ENCODE measurements at regions not wholly inside any gene's neighbourhood (a gene's known extent, or its start where the extent isn't known, plus 50 kb on each side); places are given as distances from the start of the nearest gene placed in this dataset.

DNA sequence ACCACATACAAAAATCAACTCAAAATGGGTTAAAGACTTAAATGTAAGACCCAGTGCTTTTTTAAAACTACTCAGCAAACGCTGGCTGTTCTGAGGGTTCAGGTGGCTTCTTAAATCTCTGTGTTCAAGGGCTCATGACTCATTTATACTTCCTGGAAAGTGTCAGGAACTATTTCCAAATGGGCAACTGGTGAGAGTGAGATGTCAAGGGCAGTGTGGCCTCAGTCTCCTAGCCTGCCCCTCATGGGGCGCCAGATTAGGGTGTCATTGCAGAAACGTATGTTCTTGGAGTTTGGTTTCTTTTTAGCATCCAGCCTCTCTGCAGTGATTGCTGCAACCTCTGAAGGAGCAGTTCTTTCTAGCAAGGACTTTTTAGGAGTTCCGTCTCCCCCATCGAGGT is 485.4 kb downstream of the TNS1 start:
- DNase-seq, result no peak

DNA sequence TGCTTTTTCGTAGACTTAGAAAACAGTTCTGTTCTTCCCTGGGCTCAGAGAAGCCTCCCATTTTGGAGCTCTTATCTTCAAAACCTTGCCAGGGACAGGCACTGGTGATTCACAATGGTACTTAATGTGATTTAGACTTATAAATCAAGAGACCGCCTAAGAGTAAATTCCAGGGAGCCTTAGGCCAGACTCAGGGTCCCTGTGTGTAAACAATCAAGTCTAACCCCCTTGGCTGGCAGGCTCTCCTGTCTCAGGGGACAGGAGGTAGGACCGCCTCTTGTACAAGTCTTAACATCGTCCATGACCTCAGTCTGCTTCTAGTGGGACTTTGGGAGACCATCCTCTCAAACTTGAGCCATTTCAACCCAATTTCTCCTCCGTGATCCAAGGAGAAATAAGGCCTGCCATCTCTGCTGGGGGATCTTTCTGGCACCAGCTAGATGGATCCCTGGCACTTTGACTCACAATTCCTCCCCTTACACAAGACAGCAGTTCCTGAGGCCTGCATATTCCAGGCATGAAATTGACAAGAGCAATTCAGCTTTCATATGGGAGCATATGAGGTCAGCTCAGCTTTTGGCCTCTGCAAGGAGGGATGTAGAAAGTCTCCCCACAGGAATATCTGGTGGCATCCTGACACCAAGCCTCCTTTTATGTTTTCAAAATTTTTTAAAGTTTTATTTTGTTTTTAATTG is 487.0 kb downstream of the TNS1 start:
- no peak for DNase-seq

DNA sequence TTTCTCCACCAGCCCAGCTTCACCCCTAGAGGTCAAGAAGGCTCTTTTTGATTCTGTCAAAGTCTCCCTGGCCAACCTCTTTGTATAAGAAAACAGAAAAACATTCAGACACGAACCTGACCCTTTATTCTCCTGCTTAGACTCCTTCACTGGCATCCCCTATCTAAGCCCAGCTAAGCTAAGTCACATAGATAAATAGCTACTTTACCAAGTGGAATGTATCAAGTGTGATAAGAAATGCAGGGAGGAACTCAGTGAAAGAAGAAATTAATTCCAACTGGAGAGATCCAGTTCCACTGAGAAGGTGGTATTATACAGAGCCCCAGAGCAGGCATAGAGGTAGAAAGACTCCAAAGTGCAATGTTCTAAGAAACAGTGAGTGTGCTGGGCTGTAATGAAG is 489.5 kb downstream of the TNS1 start:
- no peak for DNase-seq

DNA sequence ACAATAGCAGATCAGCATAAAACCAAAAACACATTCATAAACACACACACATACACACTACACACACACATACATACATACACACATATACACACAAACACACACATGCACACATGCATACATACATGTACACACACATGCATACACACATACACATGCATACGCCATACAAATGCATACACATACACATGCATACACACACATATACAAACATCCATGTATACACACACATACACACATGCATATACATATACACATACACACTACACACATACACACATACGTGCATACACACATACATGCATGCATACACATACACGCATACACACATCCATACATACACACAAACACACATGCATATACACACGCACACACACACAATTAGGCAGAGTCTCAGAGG is 490.1 kb downstream of the TNS1 start:
- DNase-seq, result no peak

DNA sequence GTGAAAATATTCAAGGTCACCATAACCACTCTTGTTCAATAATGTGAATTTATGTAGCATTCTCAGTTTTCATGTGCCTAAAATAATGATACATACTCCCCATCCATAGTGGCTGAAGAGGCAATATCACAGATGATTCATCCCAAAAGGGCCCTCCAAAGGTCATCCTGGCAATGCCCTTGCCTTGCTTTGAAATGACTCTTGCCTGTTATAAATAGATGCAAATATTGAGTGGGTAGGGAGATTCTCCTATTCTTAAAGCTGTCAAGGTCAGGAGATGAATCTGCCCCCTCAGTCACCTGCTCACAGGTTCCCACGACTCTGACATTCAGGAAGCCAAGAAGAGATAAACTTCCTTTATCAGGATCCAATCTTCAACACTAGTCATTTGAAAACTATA is 490.5 kb downstream of the TNS1 start:
- DNase-seq, result no peak

DNA sequence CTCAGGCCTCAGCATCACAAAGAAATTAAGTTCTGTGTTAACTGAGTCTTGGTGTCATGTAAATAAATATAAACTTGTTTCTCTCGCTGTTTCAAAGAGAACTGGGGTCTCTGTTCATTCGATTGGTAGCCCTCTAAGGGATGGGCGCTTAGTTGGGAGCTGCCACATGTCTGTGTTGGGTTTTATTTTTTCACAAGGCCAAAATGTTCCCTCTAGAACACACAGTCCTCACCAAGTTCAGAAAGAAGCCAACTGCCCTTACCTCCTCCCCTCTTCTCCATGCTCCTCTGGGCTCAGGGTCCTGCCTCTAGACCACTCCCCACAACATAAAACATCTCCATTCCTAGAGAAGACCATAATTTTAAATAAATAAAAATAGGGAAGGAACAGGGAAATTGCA is 490.9 kb downstream of the TNS1 start:
- no peak for DNase-seq

DNA sequence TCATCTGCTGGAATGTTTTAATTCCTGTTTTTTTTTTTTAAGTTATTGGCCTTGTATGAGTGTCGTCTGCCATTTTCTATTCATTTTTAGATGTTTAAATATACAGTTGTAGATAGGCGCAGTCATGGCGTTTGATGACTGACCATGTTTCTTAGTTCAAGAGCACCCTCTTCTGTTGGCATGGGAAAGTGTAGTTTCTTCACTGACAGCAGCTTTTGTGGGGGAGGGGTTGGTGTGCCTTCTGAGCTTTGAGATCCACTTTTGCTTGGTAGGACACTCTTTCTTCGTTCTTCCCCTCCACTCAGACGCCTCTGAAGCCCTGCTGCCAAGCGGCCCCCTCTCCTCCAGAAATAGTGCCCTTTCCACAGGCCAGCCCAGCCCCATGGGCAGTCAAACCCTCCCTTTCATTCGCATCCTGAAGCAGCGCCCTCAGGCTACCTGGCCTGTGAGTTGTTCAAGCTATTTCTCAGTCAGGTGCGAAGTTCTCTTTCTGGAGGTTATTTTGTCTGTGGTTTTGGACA is 492.0 kb downstream of the TNS1 start:
- no peak for DNase-seq

DNA sequence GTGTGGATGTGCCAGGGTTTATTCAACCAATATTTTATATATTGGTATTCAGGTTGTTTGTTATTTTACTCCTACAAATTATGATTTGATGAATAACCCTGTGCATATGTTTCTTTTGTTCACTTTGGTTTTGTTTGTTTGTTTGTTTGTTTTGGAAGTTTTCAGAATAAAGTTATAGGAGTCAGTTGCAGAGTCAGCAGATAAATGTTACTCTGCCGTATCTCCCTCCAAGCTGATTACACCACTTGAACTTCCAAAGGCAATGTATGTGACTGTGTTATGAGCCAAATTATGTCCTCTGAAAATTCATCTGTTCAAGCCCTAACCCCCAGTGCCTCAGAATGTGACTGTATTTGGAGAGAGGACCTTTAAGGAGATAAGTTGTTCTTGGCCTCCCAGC is 497.5 kb downstream of the TNS1 start:
- no peak for DNase-seq

DNA sequence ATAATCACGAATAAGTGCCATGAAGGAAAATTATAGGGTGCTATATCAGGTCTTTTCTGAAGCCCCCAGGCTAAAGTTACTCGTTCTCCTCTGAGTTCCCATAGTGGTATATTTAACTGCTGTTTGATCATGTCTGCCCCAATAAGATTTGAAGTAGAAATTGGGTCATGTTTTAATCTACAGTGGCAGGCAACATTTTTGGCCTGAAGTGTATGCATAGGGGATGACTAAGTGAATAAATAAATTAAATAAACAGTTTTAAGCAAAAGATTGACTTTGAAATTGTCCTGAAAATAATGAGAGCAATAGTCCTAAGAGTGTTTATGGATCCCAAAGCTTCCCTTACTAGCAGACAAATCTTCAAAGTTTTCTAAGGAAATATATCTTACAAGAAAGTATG is 500.9 kb downstream of the TNS1 start:
- no peak for DNase-seq

DNA sequence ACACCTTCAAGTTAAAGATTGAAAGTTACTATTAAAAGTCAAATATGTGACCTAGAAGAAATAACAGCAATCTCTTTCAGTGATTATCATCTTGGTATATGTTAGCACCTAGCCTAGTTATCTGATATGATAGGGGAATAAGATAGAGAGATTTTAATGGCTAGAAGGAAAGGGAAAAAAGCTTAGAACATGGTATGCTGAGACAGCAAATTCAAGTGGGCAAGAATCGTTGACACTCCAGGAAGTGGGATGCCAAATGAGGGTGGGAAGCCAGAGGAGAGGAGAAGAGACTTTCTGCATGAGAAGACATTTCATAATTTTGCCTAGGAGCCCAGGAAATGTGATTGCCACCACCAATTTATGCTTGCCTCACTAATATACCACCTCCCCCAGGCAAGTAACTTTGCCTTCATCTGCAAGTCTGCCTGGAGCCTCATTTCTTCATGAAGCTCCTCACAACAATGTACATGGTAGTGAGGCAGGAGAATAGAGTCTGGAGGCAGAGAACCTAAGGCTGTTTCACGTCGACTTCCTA is 504.9 kb downstream of the TNS1 start:
- DNase-seq, result no peak

DNA sequence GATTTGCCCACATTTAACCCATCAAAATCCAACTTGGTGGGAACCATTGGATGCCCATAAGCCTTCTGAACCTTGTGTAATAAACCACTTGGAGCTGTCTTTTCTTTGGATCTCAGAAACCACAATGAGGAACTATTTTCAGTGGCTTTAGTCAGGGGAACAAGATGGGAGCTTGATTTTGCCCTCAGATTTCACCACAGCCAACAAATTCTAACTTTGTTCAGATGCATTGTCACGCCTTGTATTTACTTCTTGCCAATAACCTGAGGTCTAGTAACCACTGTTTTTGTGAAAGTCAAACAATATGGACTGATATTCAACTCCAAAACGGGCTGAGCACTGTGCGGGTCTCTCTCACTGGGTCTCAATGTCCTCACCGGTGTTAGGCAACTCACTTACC is 508.2 kb downstream of the TNS1 start:
- no peak for DNase-seq

DNA sequence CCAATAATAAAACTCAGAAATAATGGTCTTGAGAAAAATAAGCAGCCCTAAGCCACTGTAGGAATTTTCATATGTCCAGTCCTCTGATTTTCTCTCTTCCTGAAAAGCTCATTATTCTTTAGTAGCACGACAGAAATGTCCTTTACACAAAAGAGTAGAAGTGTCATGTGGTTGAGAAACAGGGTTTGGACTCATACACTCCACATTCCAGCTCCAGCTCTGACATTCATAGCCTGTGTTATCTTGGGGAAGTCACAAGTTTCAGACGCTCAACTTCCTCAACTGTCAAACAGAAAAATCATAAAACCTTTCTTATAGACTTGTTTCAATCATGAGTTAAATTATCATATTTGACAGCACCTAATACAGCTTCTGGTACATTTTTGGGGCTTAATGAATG is 511.5 kb downstream of the TNS1 start:
- no peak for DNase-seq

DNA sequence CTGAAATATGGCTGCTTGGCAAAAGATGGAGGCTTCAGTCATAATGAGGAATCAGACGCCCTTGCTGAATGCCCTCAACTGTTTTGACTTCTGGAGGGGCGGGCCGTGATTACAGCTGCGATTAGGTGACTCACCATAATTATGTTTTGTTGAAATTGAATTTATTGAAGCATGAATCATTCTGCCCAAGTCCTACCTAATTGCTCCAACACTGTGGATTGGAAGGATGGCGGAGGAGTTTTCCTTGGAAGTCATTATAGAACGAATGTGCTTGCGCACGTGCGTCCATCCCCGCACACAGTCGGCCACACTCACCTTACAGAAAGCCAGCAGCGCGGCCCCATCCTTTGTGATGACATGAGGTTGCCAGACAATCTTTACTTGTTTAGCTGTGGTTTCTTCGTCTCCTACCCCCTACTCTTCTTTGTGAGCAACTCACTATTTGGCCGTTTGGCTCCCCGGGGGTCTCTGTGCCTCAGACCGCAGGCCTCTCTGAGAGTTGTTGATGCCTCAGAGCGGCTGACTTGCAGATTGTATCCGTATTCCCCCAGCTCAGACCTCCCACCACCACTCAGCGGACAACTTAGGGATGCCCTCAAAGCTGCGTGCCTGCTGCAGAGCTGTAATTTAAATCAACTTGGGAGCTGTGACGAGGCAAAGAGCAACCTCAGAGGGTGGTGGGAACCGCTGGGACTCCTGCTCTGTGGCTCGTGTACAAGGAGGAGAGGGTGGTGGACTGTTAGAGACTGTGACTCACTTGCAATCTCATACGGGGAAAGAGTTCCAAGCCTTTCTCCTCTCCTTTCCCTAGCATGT is 513.4 kb downstream of the TNS1 start:
- DNase-seq, result no peak

DNA sequence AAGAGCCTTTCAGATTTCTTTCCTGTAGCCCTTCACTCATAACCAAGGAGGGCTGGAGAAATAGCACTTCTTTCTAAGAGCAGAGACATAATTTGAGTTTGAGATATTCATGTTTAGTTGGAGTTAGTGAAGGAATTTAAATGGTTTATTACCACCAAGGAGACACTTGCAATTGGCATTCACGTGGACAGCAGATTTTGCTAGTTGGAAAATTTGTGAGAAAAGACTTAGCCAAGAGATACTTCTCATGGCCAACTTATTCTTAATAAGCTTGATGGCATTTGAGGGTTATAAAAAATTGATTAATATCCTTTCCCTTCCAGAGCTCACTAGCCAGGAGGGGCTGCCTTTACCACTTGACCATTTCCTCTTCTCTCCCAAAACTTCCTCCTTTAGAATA is 518.7 kb downstream of the TNS1 start:
- DNase-seq, result no peak

DNA sequence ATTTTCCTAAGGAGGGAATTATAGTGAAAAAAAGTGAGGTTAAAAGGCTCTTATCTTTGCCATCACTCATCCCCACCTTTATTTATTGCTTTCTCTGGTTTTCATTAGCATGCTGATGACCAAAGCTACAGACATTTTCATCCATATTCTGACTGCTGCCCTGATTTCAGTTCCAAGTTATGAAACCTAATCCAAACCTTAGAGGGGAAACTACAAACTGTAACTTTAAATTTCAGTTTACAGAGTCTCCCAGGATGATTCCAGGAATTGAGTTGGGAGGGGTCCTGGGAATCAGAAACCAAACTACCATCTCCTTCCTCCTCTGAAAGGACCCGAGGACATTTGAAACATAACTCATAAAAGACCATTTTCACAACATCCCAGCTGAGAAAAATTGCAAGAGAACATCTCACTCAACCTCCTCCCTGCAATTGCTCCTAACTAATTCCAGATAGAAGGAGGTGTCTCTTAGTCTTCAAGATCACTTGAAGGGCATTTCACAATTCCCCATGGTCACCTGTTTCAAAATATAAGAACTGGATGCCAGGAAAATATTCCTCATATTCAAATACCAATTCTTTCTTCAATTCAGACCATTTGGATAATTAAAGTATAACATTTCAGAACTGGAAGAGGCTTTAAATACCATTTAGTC is 520.6 kb downstream of the TNS1 start:
- DNase-seq, result no peak

DNA sequence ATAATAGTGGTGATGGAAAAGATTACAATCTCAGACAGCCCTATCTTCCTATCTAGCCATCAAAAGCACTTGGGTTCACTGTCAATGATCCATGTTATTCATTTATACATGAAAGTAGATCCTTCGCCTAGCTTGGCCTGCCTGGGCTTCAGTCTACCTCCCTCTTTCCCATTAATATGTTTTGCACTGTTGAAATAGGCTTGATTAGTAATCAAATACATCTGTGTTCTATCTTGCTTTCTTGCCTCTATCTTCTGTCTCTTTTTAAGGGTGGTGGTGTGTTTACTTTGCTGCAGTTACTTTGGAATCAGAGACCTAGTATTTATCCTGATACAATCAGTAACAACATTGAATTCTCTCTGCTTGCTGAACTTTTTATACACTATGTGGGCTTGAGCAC is 521.2 kb downstream of the TNS1 start:
- DNase-seq, result no peak

DNA sequence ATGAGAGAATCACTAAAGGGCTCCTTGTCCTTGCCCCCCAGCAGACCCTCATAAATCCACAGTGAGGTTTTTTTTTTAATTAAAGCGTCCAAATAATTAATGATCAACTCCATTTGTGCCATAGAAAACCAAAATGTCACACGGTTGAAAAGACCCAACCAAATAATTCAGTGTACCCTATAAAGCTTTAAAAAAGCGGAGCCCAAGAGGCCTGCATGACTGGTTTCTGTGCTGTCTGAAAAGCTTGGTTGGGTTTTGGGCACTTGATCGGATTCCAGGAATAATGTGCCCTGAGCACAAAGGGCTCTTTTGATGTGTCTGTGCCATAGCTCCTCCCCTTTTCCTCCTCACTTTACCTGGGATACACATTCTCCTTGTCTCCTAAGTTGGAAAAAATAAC is 523.2 kb downstream of the TNS1 start:
- no peak for DNase-seq

DNA sequence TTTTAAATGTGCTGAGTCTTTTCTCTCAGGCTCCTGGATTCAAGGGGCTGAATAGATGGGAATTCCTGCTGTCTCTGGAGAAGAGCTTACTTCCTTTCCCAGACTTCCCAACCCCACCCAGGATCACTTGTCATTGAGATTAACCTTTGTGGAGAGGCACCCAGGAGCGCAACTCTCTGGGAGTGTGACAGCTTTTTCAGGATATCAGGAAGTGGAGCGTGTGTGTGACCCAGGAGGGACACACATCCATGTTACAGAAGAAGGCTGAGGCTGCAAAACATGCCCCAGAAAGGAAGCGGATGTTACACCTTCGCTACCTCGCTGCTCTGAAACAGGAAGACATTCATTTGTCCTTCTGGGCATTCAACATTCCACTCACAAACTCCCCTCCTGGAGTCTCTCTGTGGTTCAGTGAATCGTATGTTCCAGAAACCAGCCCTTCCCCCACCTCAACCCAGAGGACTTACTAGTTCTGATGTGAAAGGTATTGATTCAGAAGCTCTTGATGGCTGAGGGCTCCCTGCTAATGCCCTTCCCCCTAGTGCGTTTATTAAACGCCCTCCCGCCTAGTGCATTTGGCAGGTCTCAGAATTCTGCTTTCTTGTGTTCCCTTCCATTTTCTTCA is 523.9 kb downstream of the TNS1 start:
- no peak for DNase-seq

DNA sequence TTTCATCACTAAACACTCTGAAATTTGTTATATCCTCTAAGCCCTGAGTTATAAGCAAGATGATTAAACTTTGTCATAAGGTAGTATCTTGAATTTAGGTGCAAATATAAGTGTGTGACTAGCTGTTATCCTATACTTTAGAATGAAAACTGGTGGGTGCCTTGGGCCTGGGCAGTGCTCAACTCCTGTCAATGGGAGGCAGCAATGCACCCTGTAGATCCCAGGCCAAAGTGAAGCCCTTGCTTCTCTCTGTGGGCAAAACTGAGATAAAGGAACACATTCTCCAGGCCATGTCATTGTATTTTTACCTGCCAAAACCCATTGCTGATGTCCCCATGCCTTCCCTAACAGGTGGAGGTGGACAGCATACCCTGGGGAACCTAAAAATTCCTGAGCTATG is 525.2 kb downstream of the TNS1 start:
- no peak for DNase-seq

DNA sequence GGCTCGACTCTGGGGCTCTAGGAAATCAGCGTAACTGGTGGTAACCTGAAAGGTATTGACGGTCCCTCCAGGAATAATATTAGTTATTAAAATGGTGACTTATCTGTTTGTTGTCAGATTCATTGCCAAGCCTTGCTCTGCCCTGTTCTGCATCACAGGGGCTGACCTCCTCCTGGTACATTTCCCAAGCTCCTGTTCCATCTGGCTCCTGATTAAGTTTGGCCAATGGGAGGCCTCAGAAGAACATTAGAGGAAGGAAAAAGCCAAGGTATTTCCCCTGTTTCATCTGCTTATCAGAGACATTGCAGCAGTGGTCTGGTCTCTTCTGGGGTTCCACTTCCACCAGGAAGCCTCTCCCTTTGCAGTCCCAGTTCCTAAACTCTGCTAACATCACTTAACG is 527.0 kb downstream of the TNS1 start:
- no peak for DNase-seq

DNA sequence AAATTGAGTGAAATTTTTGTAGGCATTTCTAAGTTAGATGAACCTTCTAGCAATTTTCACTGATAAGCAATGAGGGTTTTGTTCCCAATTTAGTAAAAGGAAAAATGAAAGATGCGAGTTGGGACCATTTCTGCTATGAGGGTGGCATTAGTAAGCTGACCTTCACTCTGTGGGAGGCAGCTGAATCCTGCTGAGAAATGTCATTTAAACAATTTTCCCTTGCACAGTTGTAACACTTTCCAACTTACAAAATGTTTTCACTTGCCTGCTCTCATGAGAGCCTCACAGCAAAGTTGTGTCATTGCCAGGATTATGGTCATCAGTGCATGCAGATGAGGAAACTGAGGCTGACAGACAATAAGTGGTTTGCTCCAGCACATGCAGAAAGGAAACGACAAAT is 527.7 kb downstream of the TNS1 start:
- no peak for DNase-seq

DNA sequence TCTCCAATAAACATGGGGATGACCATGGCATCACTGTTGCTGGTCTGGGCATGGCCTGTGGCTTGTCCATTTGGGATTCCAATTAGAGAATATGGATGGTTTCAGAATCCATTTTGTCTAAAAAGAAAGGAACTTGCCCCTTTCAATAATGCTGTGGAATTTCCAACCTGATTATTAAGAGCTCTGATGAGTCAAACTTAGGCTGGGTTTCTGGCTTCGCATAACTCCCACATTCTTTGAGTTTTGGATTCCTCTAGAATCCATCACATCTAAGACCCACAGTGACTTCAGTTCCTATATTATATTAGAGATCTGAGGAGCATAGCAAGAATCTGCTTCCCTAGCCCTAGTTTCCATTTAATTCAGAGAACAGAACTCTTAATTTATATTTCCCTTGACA is 531.5 kb downstream of the TNS1 start:
- DNase-seq, result no peak

DNA sequence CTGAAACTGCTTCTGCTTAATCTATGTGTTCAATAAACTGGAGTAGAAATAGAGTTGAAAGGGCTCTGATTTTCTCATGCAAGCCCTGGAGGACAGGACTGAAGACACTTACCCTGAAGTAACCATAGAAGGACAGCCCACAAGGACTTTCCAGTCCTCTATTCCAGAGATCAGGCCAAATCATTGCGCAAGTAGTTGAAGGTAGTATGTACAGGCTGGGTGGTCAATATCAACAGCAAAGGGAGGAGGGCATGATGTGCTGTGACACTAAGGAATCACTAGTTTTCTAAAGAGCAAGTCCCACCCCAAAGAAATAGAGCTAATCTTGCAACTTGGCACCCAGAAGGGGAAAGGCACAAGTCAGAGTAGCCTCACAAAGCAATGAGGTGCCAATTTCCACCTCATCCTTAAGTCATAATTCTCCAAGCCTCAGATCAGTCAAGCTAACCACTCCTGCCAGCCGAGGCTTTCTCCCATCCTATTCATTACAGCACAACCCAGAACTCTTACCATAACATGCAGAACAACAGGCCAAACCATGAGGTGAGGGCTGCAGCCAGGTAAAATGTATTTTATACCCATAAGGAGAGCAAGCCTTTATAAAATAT is 533.5 kb downstream of the TNS1 start:
- no peak for DNase-seq

Measured in activated CD4-positive, alpha-beta T cell treated with anti-CD3 and anti-CD28 coated beads, Interleukin-2, amount 50 U/mL, for 4 hours (primary cell).